Gastroesophageal sphincter (tissue), 4 donors: ENCODE measurements at regions not wholly inside any gene's neighbourhood (a gene's known extent, or its start where the extent isn't known, plus 50 kb on each side); places are given as distances from the start of the nearest gene placed in this dataset.
"Not testable (repeated sequence)": the region's sequence is repeated elsewhere in the genome, so short reads cannot be mapped to it uniquely, and the experiment has no call there.

Source experiments
- ATAC-seq: fragments of 150-250 bp; one replicate; pipeline ENCODE4 v1.9.1; 2016; ENCODE audit warnings: mild to moderate bottlenecking, moderate library complexity
- H3K27ac ChIP-seq, 4 donors: fragments of 200-600 bp; sonication (generic) in 3 of 4; 1 replicate in 3 of 4; 2 replicates in 1 of 4; pipeline ENCODE4 v1.5.1; 2016 to 2019
- H3K27me3 ChIP-seq: fragments of 200-600 bp; sonication (generic); one replicate; pipeline ENCODE4 v1.5.1; 2019
- H3K36me3 ChIP-seq, 2 donors: fragments of 200-600 bp; sonication (generic); one replicate each; pipeline ENCODE4 v1.5.1; 2019; ENCODE audit warnings: control low read depth in 1 of 2
- H3K4me1 ChIP-seq, 3 donors: fragments of 200-600 bp; sonication (generic); 1 replicate in 2 of 3; 2 replicates in 1 of 3; pipeline ENCODE4 v1.5.1; 2016 to 2019; ENCODE audit warnings: control low read depth in 2 of 3
- H3K4me3 ChIP-seq, 2 donors: fragments of 200-600 bp; sonication (generic); one replicate each; pipeline ENCODE4 v1.5.1; 2019; ENCODE audit warnings: mild to moderate bottlenecking in 1 of 2, moderate library complexity in 1 of 2
- H3K9me3 ChIP-seq, 3 donors: fragments of 200-600 bp; sonication (generic); one replicate each; pipeline ENCODE4 v1.5.1; 2017 to 2019; ENCODE audit warnings: control low read depth in 2 of 3
- CTCF ChIP-seq, 4 experiments: fragments of 200-600 bp in 2 of 4; fragments of 450-650 bp in 2 of 4; sonication (generic) in 1 of 4; IDR thresholded peaks; one replicate each; pipeline ENCODE4 v1.5.1; 2017 to 2019; ENCODE audit warnings: antibody characterized with exemption in 4 of 4, mild to moderate bottlenecking in 2 of 4, moderate library complexity in 2 of 4
- EP300 ChIP-seq: sonication (generic); formaldehyde crosslinking; IDR thresholded peaks from one replicate; pipeline ENCODE4 v1.6.1; 2017; ENCODE audit warnings: antibody characterized with exemption, mild to moderate bottlenecking
- POLR2A ChIP-seq, 2 donors: fragments of 450-650 bp; IDR thresholded peaks; one replicate each; pipeline ENCODE4 v1.6.1; 2017; ENCODE audit warnings: antibody characterized with exemption in 2 of 2, mild to moderate bottlenecking in 2 of 2, moderate library complexity in 1 of 2
- POLR2AphosphoS5 ChIP-seq: sonication (generic); formaldehyde crosslinking; IDR thresholded peaks from one replicate; pipeline ENCODE4 v1.6.1; 2017; ENCODE audit warnings: antibody characterized with exemption
- WGBS, 2 donors: methylation state at CpG; one replicate each; pipeline ENCODE4 v1.1.5; 2018; ENCODE audit warnings: low coverage in 1 of 2; 5-methylcytosine and 5-hydroxymethylcytosine counted together

DNA sequence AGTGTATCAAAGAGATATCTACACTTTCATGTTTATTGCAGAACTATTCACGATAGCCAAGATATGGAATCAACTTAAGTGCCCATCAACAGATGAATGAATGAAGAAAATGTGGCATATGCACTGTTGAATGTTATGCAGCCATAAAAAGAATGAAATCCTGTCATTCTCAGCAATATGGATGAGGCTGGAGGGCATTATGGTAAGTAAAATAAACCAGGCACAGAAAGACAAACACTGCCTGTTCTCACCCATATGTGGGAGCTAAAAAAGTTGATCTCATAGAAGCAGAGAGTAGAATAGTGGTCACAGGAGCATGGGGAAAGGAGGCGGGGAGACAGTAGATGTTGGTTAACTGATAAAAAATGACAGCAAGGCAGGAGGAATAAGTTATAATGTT lies 561.8 kb downstream of the TOX3 start:
- TF ChIP-seq POLR2A (IDR thresholded peaks at IDR 0.05), result no peak
- Histone ChIP-seq H3K27ac (no peak overlapping the region), H3K36me3 (no peaks in the 10 kb centered on the region), H3K4me1 (no peaks in the 10 kb centered on the region), H3K9me3 (no peaks in the 10 kb centered on the region), H3K4me3 (no peak overlapping the region), H3K27me3 (peaks cover 15% of the 10 kb centered on the region)
- ATAC-seq, result no peak
- WGBS, 2 donors, result 45 to 60% methylated on average over 1 to 2 of the region's 2 CpGs

- Histone ChIP-seq H3K27ac (no peak overlapping the region), H3K36me3 (no peaks in the 10 kb centered on the region), H3K4me3 (no peak overlapping the region), H3K9me3 (no peaks in the 10 kb centered on the region), H3K27me3 (peaks cover 15% of the 10 kb centered on the region), H3K4me1 (no peaks in the 10 kb centered on the region)
- 17 to 39% methylated on average over 1 to 2 of the region's 2 CpGs for WGBS, 2 donors
- TF ChIP-seq POLR2AphosphoS5 (no peak), POLR2A (IDR thresholded peaks at IDR 0.05) (no peak), EP300 (no peak), CTCF (IDR thresholded peaks at IDR 0.05) (no peak)
- no peak for ATAC-seq
Observed at GRCh38 chr16:51984395-51984794, 562.5 kb downstream of the TOX3 start.

DNA sequence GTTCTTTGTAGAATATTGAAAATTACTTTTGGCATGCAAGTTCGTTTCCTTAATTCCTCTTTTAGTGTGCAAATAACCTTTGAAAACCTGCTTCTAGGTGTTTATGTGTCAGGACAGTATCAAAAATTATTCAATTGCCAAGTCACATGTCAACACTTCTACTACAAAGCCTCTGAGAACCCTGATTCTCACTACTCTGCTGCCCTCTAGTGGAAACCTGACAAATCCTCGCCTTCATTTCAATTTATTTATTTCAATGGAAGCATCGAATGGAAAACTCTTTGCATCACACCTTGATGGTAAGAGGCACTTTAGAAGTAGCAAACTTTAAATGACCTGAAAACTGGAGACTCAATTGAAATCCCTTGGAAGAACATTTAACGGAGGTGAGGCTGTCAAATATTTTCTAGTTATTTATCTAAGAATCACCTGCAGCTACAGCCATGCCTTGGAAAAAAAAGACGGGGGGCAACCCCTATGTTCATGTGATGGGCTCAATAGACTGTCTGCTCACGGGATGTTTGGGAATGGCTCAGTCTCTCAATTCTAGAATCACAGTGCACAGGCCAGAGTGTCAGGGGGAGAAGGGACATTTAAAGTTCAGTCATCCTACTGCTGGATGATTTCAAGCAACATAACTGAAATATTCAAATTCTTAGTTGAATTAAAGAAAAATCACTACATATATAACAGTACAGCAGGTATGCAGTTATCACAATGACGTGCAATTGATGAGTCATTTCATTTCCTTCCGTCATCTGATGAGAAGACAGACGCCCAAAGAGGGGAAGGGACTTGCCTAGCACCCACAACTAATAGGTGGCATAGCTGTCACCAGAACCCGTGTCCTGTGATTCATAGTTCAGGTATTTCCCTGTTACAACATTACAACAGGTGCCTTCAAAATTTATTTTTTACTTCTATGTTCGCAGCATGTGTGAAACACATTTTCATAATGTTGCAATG lies 563.9 kb downstream of the TOX3 start:
- H3K4me1 ChIP-seq, result no peaks in the 10 kb centered on the region
- no peaks in the 10 kb centered on the region for H3K9me3 ChIP-seq
- no peak for ATAC-seq
- H3K4me3 ChIP-seq, result no peak overlapping the region
- 34 to 37% methylated on average over 11 of the region's 11 CpGs for WGBS, 2 donors
- H3K27me3 ChIP-seq, result peaks cover 15% of the 10 kb centered on the region
- no peaks in the 10 kb centered on the region for H3K36me3 ChIP-seq
- no peak overlapping the region for H3K27ac ChIP-seq
- peak; percentile 16 to 58 (median 52) for TF ChIP-seq CTCF (IDR thresholded peaks at IDR 0.05)
- no peak for TF ChIP-seq POLR2A (IDR thresholded peaks at IDR 0.05)

DNA sequence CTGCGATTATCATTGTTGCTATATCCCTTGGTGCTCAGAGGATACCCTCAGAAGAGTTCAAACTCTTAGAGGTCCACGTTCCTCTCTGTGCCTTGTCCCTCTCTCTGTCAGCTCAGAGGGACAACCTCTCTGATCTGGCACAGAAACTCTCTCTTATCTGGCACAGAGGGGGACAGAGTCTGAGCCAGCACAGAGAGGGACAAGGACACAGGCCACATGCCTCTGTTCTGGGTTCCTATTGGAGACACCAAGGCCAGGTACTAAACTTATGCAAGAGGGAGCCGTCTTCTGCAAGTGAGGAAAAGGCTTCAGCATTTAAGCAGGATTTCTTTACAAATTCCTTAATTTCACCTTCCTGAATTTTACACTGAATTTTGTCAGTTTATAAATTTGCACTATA lies 565.2 kb downstream of the TOX3 start:
- H3K4me3 ChIP-seq, result no peak overlapping the region
- TF ChIP-seq EP300 (no peak), POLR2AphosphoS5 (no peak), POLR2A (IDR thresholded peaks at IDR 0.05) (no peak), CTCF (IDR thresholded peaks at IDR 0.05) (no peak)
- no peaks in the 10 kb centered on the region for H3K4me1 ChIP-seq
- H3K9me3 ChIP-seq, result no peaks in the 10 kb centered on the region
- no peak for ATAC-seq
- no peak overlapping the region for H3K27ac ChIP-seq
- no peaks in the 10 kb centered on the region for H3K36me3 ChIP-seq
- peaks cover 15% of the 10 kb centered on the region for H3K27me3 ChIP-seq
- 59 to 82% methylated on average over 3 of the region's 3 CpGs for WGBS, 2 donors

GRCh38 chr16:51977506-51977905 lies 569.4 kb downstream of the TOX3 start:
- not testable (repeated sequence) for ATAC-seq, H3K27ac ChIP-seq, H3K4me3 ChIP-seq, H3K9me3 ChIP-seq, H3K4me1 ChIP-seq, H3K27me3 ChIP-seq, H3K36me3 ChIP-seq
- WGBS, 2 donors, result 94 to 100% methylated on average over 1 to 2 of the region's 2 CpGs

DNA sequence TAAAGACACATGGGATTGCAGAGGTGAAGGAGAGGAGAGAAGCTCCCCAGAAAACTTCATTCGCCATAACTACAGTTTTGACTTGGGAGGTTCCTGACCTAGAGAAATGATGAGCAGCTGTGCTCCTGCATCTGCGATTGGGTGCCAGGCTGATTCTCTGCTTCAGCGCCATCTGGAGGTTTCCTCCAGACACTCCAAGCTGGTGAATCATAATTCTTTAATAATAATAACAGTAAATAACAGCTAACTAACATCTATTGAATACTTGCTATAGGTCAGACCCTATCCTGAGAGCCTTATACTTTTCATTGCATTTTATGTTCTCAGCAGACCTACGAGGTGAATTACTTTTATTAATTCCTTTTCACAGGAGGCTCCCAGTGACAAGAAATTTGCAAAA lies 575.8 kb downstream of the TOX3 start:
- WGBS, 2 donors, result 13 to 36% methylated on average over 3 to 4 of the region's 4 CpGs
- Histone ChIP-seq H3K27ac (no peak overlapping the region), H3K4me3 (no peak overlapping the region), H3K9me3 (no peaks in the 10 kb centered on the region), H3K36me3 (no peaks in the 10 kb centered on the region), H3K27me3 (no peaks in the 10 kb centered on the region), H3K4me1 (no peaks in the 10 kb centered on the region)
- no peak for TF ChIP-seq EP300
- no peak for TF ChIP-seq POLR2A (IDR thresholded peaks at IDR 0.05)
- no peak for TF ChIP-seq POLR2AphosphoS5
- no peak for TF ChIP-seq CTCF (IDR thresholded peaks at IDR 0.05)
- no peak for ATAC-seq
